Naive thymus-derived CD4-positive, alpha-beta T cell (primary cell): ENCODE measurements at regions not wholly inside any gene's neighbourhood (a gene's known extent, or its start where the extent isn't known, plus 50 kb on each side); places are given as distances from the start of the nearest gene placed in this dataset.

Source experiments
- ATAC-seq: fragments of 150-1000 bp; cut with Tn5 transposase; 2 replicates; pipeline ENCODE4 v1.10.0; 2021; ENCODE audit warnings: mild to moderate bottlenecking, moderate library complexity
- CTCF ChIA-PET: fragments of 350-600 bp; sonication (Branson Sonifier 250); formaldehyde crosslinking; loops from one replicate; lab custom pipeline; 2021; ENCODE audit warnings: antibody characterized with exemption; lab: Charles Lee
- POLR2A ChIA-PET: fragments of 350-600 bp; sonication (Branson Sonifier 250); formaldehyde crosslinking; loops from one replicate; lab custom pipeline; 2021; ENCODE audit warnings: antibody characterized with exemption, inconsistent platforms; lab: Charles Lee
- DNase-seq, 9 donors: peaks; one replicate each; pipeline versions ENCODE4 v3.0.0 to v3.0.0-alpha.2; 2020 to 2022; ENCODE audit warnings: mixed read lengths in 1 of 9
- H3K27ac ChIP-seq: one replicate; pipeline ENCODE4 v1.7.0; 2013; ENCODE audit warnings: mild to moderate bottlenecking, low read depth, low read length, moderate library complexity
- H3K27me3 ChIP-seq, 2 donors: one replicate each; pipeline ENCODE4 v1.7.0; 2013; ENCODE audit warnings: low read length in 2 of 2, mild to moderate bottlenecking in 2 of 2, moderate library complexity in 2 of 2; ENCODE audit not compliant: control insufficient read depth in 2 of 2, insufficient read depth in 2 of 2
- H3K36me3 ChIP-seq, 3 experiments: 1 replicate in 2 of 3; 2 replicates in 1 of 3; pipeline ENCODE4 v1.7.0; 2013; ENCODE audit warnings: low read length in 3 of 3, mild to moderate bottlenecking in 3 of 3, moderate library complexity in 1 of 3; ENCODE audit not compliant: insufficient read depth in 3 of 3, control insufficient read depth in 2 of 3
- H3K4me1 ChIP-seq, 2 donors: one replicate each; pipeline ENCODE4 v1.7.0; 2013; ENCODE audit warnings: low read length in 2 of 2, mild to moderate bottlenecking in 2 of 2, moderate library complexity in 1 of 2; ENCODE audit not compliant: control insufficient read depth in 2 of 2, insufficient read depth in 2 of 2
- H3K4me3 ChIP-seq: 2 replicates; pipeline ENCODE4 v1.7.0; 2013; ENCODE audit warnings: mild to moderate bottlenecking, low read length
- H3K9me3 ChIP-seq, 3 experiments: 1 replicate in 2 of 3; 2 replicates in 1 of 3; pipeline ENCODE4 v1.7.0; 2013; ENCODE audit warnings: low read length in 3 of 3; ENCODE audit not compliant: control insufficient read depth in 2 of 3
- H3K27ac Mint-ChIP-seq, 9 donors: one replicate each; pipeline ENCODE4 v1.8.0; 2020 to 2022; ENCODE audit warnings: mixed read lengths in 9 of 9, mild to moderate bottlenecking in 8 of 9, moderate library complexity in 5 of 9, inconsistent platforms in 2 of 9
- H3K27me3 Mint-ChIP-seq, 5 donors: one replicate each; pipeline ENCODE4 v1.8.0; 2021 to 2022; ENCODE audit warnings: mixed read lengths in 5 of 5, mild to moderate bottlenecking in 1 of 5
- H3K36me3 Mint-ChIP-seq, 5 donors: one replicate each; pipeline ENCODE4 v1.8.0; 2020 to 2022; ENCODE audit warnings: mixed read lengths in 5 of 5, mild to moderate bottlenecking in 3 of 5, inconsistent platforms in 1 of 5
- H3K4me1 Mint-ChIP-seq, 7 donors: one replicate each; pipeline ENCODE4 v1.8.0; 2020 to 2022; ENCODE audit warnings: mixed read lengths in 7 of 7, mild to moderate bottlenecking in 3 of 7, inconsistent platforms in 1 of 7
- H3K4me3 Mint-ChIP-seq, 10 donors: one replicate each; pipeline ENCODE4 v1.8.0; 2020 to 2022; ENCODE audit warnings: mild to moderate bottlenecking in 10 of 10, mixed read lengths in 10 of 10, moderate library complexity in 6 of 10, inconsistent platforms in 2 of 10
- H3K9me3 Mint-ChIP-seq, 11 donors: one replicate each; pipeline ENCODE4 v1.8.0; 2020 to 2022; ENCODE audit warnings: mixed read lengths in 11 of 11, mild to moderate bottlenecking in 4 of 11, inconsistent platforms in 1 of 11, moderate library complexity in 1 of 11
- intact Hi-C, 2 donors: fragments of 100-400 bp; cut with micrococcal nuclease; formaldehyde crosslinking; loops; one replicate each; pipeline ENCODE4 v1.15.1; 2023

GRCh38 chr14:58898655-58899316 lies 261.0 kb downstream of the DACT1 start:
- intact Hi-C loops: no loop called here
- Histone ChIP-seq H3K36me3 (no peaks in the 10 kb centered on the region), H3K9me3 (no peaks in the 10 kb centered on the region), H3K4me1 (no peaks in the 10 kb centered on the region), H3K27ac (no peak overlapping the region), H3K4me3 (no peak overlapping the region), H3K27me3 (no peaks in the 10 kb centered on the region)
- peaks cover 0 to 3% (median 0%) of the 10 kb centered on the region in 7 donors for H3K4me1 Mint-ChIP-seq
- ChIA-PET CTCF (no interaction called here), POLR2A (no interaction called here)
- peaks cover 0 to 6% (median 0%) of the 10 kb centered on the region in 11 donors for H3K9me3 Mint-ChIP-seq
- peaks cover 0 to 6% (median 4%) of the 10 kb centered on the region in 5 donors for H3K27me3 Mint-ChIP-seq
- no peak overlapping the region for H3K4me3 Mint-ChIP-seq
- peak; percentile 51 for ATAC-seq
- DNase-seq: no peak
- H3K27ac Mint-ChIP-seq: no peak overlapping the region
- H3K36me3 Mint-ChIP-seq: peaks cover 0 to 3% (median 0%) of the 10 kb centered on the region in 5 donors

GRCh38 chr14:58899317-58899713 lies 261.6 kb downstream of the DACT1 start:
- no peak overlapping the region for H3K27ac Mint-ChIP-seq
- H3K9me3 ChIP-seq: no peaks in the 10 kb centered on the region
- CTCF ChIA-PET: no interaction called here
- H3K27ac ChIP-seq: no peak overlapping the region
- POLR2A ChIA-PET: no interaction called here
- H3K27me3 ChIP-seq: no peaks in the 10 kb centered on the region
- H3K27me3 Mint-ChIP-seq: peaks cover 0 to 7% (median 4%) of the 10 kb centered on the region in 5 donors
- peaks cover 0 to 6% (median 0%) of the 10 kb centered on the region in 11 donors for H3K9me3 Mint-ChIP-seq
- no peaks in the 10 kb centered on the region for H3K4me1 ChIP-seq
- no peak for ATAC-seq
- no peak overlapping the region for H3K4me3 Mint-ChIP-seq
- H3K36me3 ChIP-seq: no peaks in the 10 kb centered on the region
- DNase-seq: no peak
- H3K36me3 Mint-ChIP-seq: peaks cover 0 to 3% (median 0%) of the 10 kb centered on the region in 5 donors
- intact Hi-C loops: no loop called here
- H3K4me3 ChIP-seq: no peak overlapping the region
- peaks cover 0 to 3% (median 0%) of the 10 kb centered on the region in 7 donors for H3K4me1 Mint-ChIP-seq

GRCh38 chr14:58901826-58902225 lies 264.1 kb downstream of the DACT1 start:
- Histone ChIP-seq H3K4me1 (no peaks in the 10 kb centered on the region), H3K9me3 (no peaks in the 10 kb centered on the region), H3K27ac (no peak overlapping the region), H3K27me3 (no peaks in the 10 kb centered on the region), H3K36me3 (no peaks in the 10 kb centered on the region), H3K4me3 (no peak overlapping the region)
- peaks cover 0 to 3% (median 0%) of the 10 kb centered on the region in 5 donors for H3K36me3 Mint-ChIP-seq
- peaks cover 0 to 6% (median 0%) of the 10 kb centered on the region in 11 donors for H3K9me3 Mint-ChIP-seq
- ATAC-seq (peak; percentile 10), DNase-seq (no peak)
- peaks cover 0 to 7% (median 4%) of the 10 kb centered on the region in 5 donors for H3K27me3 Mint-ChIP-seq
- intact Hi-C loops: no loop called here
- ChIA-PET POLR2A (no interaction called here), CTCF (no interaction called here)
- H3K27ac Mint-ChIP-seq: no peak overlapping the region
- no peak overlapping the region for H3K4me3 Mint-ChIP-seq
- H3K4me1 Mint-ChIP-seq: peaks cover 0 to 1% (median 0%) of the 10 kb centered on the region in 7 donors

- no peak overlapping the region for H3K27ac Mint-ChIP-seq
- no peaks in the 10 kb centered on the region for H3K9me3 ChIP-seq
- DNase-seq (no peak), ATAC-seq (no peak)
- CTCF ChIA-PET: no interaction called here
- peaks cover 0 to 4% (median 0%) of the 10 kb centered on the region in 11 donors for H3K9me3 Mint-ChIP-seq
- H3K27me3 ChIP-seq: no peaks in the 10 kb centered on the region
- H3K27ac ChIP-seq: no peak overlapping the region
- H3K4me1 ChIP-seq: no peaks in the 10 kb centered on the region
- peaks cover 0 to 7% (median 4%) of the 10 kb centered on the region in 5 donors for H3K27me3 Mint-ChIP-seq
- H3K4me3 Mint-ChIP-seq: no peak overlapping the region
- peaks cover 0 to 3% (median 0%) of the 10 kb centered on the region in 5 donors for H3K36me3 Mint-ChIP-seq
- H3K4me3 ChIP-seq: no peak overlapping the region
- no peaks in the 10 kb centered on the region for H3K36me3 ChIP-seq
- intact Hi-C loops: no loop called here
- no peaks in the 10 kb centered on the region for H3K4me1 Mint-ChIP-seq
- POLR2A ChIA-PET: no interaction called here
Observed at GRCh38 chr14:58904776-58905175, 267.0 kb downstream of the DACT1 start.

GRCh38 chr14:58907803-58908202 lies 270.0 kb downstream of the DACT1 start:
- Mint-ChIP-seq H3K27me3 (peaks cover 0 to 7% (median 0%) of the 10 kb centered on the region in 5 donors), H3K27ac (no peak overlapping the region), H3K4me1 (no peaks in the 10 kb centered on the region), H3K36me3 (no peaks in the 10 kb centered on the region), H3K4me3 (no peak overlapping the region), H3K9me3 (peaks cover 0 to 4% (median 0%) of the 10 kb centered on the region in 11 donors)
- intact Hi-C loops: no loop called here
- DNase-seq (no peak), ATAC-seq (no peak)
- no peaks in the 10 kb centered on the region for H3K36me3 ChIP-seq
- ChIA-PET POLR2A (no interaction called here), CTCF (no interaction called here)
- no peaks in the 10 kb centered on the region for H3K9me3 ChIP-seq
- H3K27ac ChIP-seq: no peak overlapping the region
- H3K4me1 ChIP-seq: no peaks in the 10 kb centered on the region
- H3K27me3 ChIP-seq: no peaks in the 10 kb centered on the region
- H3K4me3 ChIP-seq: no peak overlapping the region

- H3K4me1 Mint-ChIP-seq: no peaks in the 10 kb centered on the region
- no peak overlapping the region for H3K4me3 Mint-ChIP-seq
- intact Hi-C loops: no loop called here
- Histone ChIP-seq H3K27ac (no peak overlapping the region), H3K4me3 (no peak overlapping the region), H3K9me3 (no peaks in the 10 kb centered on the region), H3K36me3 (no peaks in the 10 kb centered on the region), H3K4me1 (no peaks in the 10 kb centered on the region), H3K27me3 (no peaks in the 10 kb centered on the region)
- no peaks in the 10 kb centered on the region for H3K9me3 Mint-ChIP-seq
- CTCF ChIA-PET: no interaction called here
- no peak overlapping the region for H3K27ac Mint-ChIP-seq
- DNase-seq: no peak
- no peaks in the 10 kb centered on the region for H3K36me3 Mint-ChIP-seq
- no peaks in the 10 kb centered on the region for H3K27me3 Mint-ChIP-seq
- no peak for ATAC-seq
- POLR2A ChIA-PET: no interaction called here
Observed at GRCh38 chr14:58912287-58912686, 274.5 kb downstream of the DACT1 start.

GRCh38 chr14:58912799-58913432 lies 275.2 kb downstream of the DACT1 start:
- CTCF ChIA-PET: no interaction called here
- Mint-ChIP-seq H3K27me3 (no peaks in the 10 kb centered on the region), H3K27ac (no peak overlapping the region), H3K36me3 (no peaks in the 10 kb centered on the region), H3K4me3 (no peak overlapping the region), H3K9me3 (no peaks in the 10 kb centered on the region), H3K4me1 (no peaks in the 10 kb centered on the region)
- no peaks in the 10 kb centered on the region for H3K4me1 ChIP-seq
- no peaks in the 10 kb centered on the region for H3K36me3 ChIP-seq
- no peak overlapping the region for H3K4me3 ChIP-seq
- H3K27me3 ChIP-seq: no peaks in the 10 kb centered on the region
- POLR2A ChIA-PET: no interaction called here
- ATAC-seq (no peak), DNase-seq (no peak)
- no peaks in the 10 kb centered on the region for H3K9me3 ChIP-seq
- no peak overlapping the region for H3K27ac ChIP-seq
- intact Hi-C loops: no loop called here
